ENCODE measurements at regions not wholly inside any gene's neighbourhood (a gene's known extent, or its start where the extent isn't known, plus 50 kb on each side); places are given as distances from the start of the nearest gene placed in this dataset.

DNA sequence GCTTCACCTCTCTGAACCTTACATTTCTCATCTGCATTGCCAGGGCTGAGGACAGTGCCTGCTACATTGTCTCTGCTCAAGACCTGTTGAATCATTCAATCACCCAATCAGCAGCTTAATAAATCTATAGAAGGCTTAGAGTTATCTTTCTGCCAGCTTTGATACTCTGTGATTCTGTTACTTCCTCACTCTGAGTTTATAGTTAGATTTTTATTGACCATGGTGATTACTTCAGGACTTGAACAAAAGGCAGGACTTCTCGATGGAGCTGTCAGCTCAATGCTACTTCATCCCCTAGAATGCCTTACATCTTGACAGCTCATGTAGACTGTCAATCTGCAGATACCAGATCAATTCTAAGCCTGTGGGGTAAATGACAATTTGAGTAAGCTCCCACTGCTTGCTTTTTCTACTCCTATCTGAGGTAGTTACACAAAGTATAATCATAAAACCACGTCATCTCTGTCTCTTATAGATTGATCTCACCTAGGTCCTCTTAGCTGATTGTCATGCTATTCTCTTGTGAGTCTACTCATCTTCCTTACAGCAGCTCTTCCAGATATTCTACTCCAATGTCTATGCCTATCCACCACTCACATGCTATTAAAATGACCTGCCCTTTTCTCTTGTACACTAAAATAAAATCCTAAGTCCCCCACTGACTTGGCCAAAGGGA is 318.3 kb upstream of the CA10 start:
- no peak for DNase-seq (ENCODE audit: low spot score)
- no peak for ATAC-seq (ENCODE audit: low FRiP score)
- TF ChIP-seq CTCF (IDR thresholded peaks at IDR 0.05) = no peak

GRCh38 chr17:52470553-52470952 is 312.0 kb upstream of the CA10 start:
- no peak for TF ChIP-seq CTCF (IDR thresholded peaks at IDR 0.05)
- DNase-seq (ENCODE audit: low spot score) (no peak), ATAC-seq (ENCODE audit: low FRiP score) (no peak)

DNA sequence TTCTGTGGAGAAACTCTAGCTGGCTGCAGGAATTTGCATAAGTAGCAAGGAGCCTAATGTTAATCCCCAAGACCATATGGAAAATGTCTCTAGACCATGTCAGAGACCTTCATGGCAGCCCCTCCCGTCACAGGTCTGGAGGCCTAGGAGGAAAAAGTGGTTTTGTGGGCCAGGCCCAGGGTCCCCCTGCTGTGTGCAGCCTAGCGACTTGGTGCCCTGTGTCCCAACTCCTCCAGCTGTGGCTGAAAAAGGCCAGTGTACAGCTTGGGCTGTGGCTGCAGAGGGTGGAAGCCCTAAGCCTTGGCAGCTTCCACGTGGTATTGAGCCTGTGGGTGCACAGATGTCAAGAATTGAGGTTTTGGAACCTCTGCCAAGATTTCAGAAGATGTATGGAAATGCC is 306.9 kb upstream of the CA10 start:
- TF ChIP-seq CTCF (IDR thresholded peaks at IDR 0.05) = no peak
- no peak for DNase-seq (ENCODE audit: low spot score)

DNA sequence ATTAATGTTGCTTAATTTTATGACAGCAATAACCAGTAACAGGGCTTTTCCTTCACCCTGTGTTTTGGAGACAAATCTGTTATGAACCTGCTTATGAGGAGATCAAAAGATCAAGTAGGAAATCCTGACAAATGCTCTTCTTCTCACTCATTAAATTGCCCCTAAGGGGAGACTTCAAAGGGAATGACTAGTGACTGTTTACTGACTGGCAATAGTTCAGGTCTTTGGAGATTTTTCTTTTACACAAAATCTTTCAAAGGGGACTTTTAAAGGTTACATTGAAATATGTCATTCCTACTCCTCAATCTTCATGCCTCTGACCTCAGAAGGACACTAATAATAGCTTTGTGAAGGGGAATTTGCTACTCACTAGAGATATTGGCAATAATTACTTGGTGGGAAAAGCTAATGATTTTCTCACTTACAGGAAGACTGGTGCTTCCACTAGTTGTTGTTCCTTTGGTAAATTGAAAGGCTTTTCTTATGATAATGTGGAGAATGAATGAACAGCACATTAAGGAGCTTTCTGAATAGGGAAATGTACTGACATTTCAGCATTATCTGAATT is 292.9 kb upstream of the CA10 start:
- DNase-seq (ENCODE audit: low spot score) = no peak
- no peak for TF ChIP-seq CTCF (IDR thresholded peaks at IDR 0.05)
- ATAC-seq (ENCODE audit: low FRiP score) = no peak

More for the DNA sequence above, 306.9 kb upstream of the CA10 start:
- ATAC-seq (ENCODE audit: low FRiP score) = no peak

GRCh38 chr17:52442350-52442749 is 283.8 kb upstream of the CA10 start:
- TF ChIP-seq CTCF (IDR thresholded peaks at IDR 0.05) = no peak
- ATAC-seq (ENCODE audit: low FRiP score) = no peak
- DNase-seq (ENCODE audit: low spot score) = no peak

GRCh38 chr17:52420555-52421078 is 262.1 kb upstream of the CA10 start:
- ATAC-seq (ENCODE audit: low FRiP score) (no peak), DNase-seq (ENCODE audit: low spot score) (no peak)
- no peak for TF ChIP-seq CTCF (IDR thresholded peaks at IDR 0.05)

DNA sequence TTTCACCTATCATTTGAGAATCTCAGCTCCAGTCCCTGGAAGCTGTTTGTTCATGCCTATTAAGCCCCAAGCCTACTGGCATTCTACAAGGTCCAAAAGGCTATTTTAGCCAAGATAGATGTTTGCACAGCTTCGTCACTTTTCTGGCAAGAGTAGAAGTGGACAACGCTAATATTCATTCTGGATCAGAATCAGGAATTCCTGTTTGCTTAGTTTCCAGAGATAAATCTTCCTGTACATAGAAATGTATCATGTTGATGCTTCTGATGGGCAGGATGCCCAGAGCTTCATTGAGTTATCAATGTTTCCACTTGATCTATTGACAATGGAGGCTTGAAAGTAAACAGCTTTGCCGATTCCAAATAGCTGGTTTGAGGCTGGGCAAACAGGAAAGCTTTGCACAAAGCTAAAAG is 260.7 kb upstream of the CA10 start:
- peak; percentile 77 for ATAC-seq (ENCODE audit: low FRiP score)
- no peak for TF ChIP-seq CTCF (IDR thresholded peaks at IDR 0.05)
- DNase-seq (ENCODE audit: low spot score) = peak; percentile 23
